H1 (cell line): ENCODE measurements at regions not wholly inside any gene's neighbourhood (a gene's known extent, or its start where the extent isn't known, plus 50 kb on each side); places are given as distances from the start of the nearest gene placed in this dataset.

ENCODE experiments used
- ATF2 ChIP-seq: IDR thresholded peaks from 2 replicates; pipeline ENCODE4 v1.6.1; 2012; ENCODE audit warnings: low read length, inconsistent platforms
- CHD1 ChIP-seq: IDR thresholded peaks from 2 replicates; pipeline ENCODE4 v1.6.1; 2012; ENCODE audit warnings: low read depth, low read length, improper control_type of control experiment
- CTCF ChIP-seq, 3 experiments: IDR thresholded peaks; 1 replicate in 2 of 3; 2 replicates in 1 of 3; pipeline versions ENCODE4 v1.5.1 to v1.6.1; 2011; ENCODE audit warnings: low read length in 3 of 3, mild to moderate bottlenecking in 3 of 3, inconsistent platforms in 2 of 3, low read depth in 1 of 3, moderate library complexity in 1 of 3; ENCODE audit not compliant: insufficient read depth in 1 of 3; ENCODE audit errors: control extremely low read depth in 1 of 3
- GABPA ChIP-seq: IDR thresholded peaks from 2 replicates; pipeline ENCODE4 v1.6.1; 2011; ENCODE audit warnings: mild to moderate bottlenecking, low read length, moderate library complexity, borderline replicate concordance; ENCODE audit not compliant: insufficient read depth
- JUN ChIP-seq: IDR thresholded peaks from 2 replicates; pipeline ENCODE4 v1.6.1; 2011; ENCODE audit warnings: low read depth, mild to moderate bottlenecking, improper control_type of control experiment, low read length
- POLR2A ChIP-seq, 2 experiments: IDR thresholded peaks; 1 replicate in 1 of 2; 2 replicates in 1 of 2; pipeline ENCODE4 v1.6.1; 2011; ENCODE audit warnings: low read depth in 2 of 2, low read length in 2 of 2, mild to moderate bottlenecking in 2 of 2; ENCODE audit errors: control extremely low read depth in 1 of 2
- POLR2AphosphoS5 ChIP-seq: IDR thresholded peaks from 2 replicates; pipeline ENCODE4 v1.6.1; 2011; ENCODE audit warnings: low read depth, low read length
- RAD21 ChIP-seq, 2 experiments: IDR thresholded peaks in 1 of 2; conservative IDR thresholded peaks in 1 of 2; 2 replicates each; pipeline ENCODE4 v1.6.1; 2011; ENCODE audit warnings: low read depth in 2 of 2, low read length in 2 of 2, improper control_type of control experiment in 1 of 2, inconsistent platforms in 1 of 2, mild to moderate bottlenecking in 1 of 2, moderate library complexity in 1 of 2
- SP2 ChIP-seq: IDR thresholded peaks from 2 replicates; pipeline ENCODE4 v1.6.1; 2012; ENCODE audit warnings: mild to moderate bottlenecking, low read length, inconsistent platforms
- SRF ChIP-seq: IDR thresholded peaks from 2 replicates; pipeline ENCODE4 v1.6.1; 2011; ENCODE audit warnings: mild to moderate bottlenecking, low read depth, low read length, moderate library complexity
- USF2 ChIP-seq: IDR thresholded peaks from 2 replicates; pipeline ENCODE4 v1.6.1; 2011; ENCODE audit warnings: low read length, improper control_type of control experiment
- ZNF274 ChIP-seq: IDR thresholded peaks from 2 replicates; pipeline ENCODE4 v1.7.0; 2012; ENCODE audit warnings: low read length, borderline replicate concordance; ENCODE audit errors: extremely low read depth

GRCh38 chr9:40913096-40913719 lies 215.3 kb downstream of the FOXD4L6 start:
- TF ChIP-seq CTCF (IDR thresholded peaks at IDR 0.05; ENCODE audit: control extremely low read depth in 1 of 3, insufficient read depth in 1 of 3, low read depth in 1 of 3, low read length in 3 of 3), result no peak
- TF ChIP-seq POLR2A (IDR thresholded peaks at IDR 0.05; ENCODE audit: control extremely low read depth in 1 of 2, low read depth in 2 of 2, low read length in 2 of 2), result no peak
- TF ChIP-seq CHD1, result no peak
- no peak for TF ChIP-seq POLR2AphosphoS5
- no peak for TF ChIP-seq JUN
- TF ChIP-seq ZNF274, result no peak
- TF ChIP-seq SP2, result no peak
- no peak for TF ChIP-seq USF2
- no peak for TF ChIP-seq ATF2
- TF ChIP-seq RAD21 (IDR thresholded peaks at IDR 0.05 in 1 of 2, conservative IDR thresholded peaks at IDR 0.05 in 1 of 2; ENCODE audit: low read depth in 2 of 2, low read length in 2 of 2), result no peak
- no peak for TF ChIP-seq SRF
- no peak for TF ChIP-seq GABPA
